AG20443 (cell line): ENCODE measurements at regions not wholly inside any gene's neighbourhood (a gene's known extent, or its start where the extent isn't known, plus 50 kb on each side); places are given as distances from the start of the nearest gene placed in this dataset.

Experiments
- DNase-seq: peaks from one replicate; pipeline ENCODE4 v3.0.0; 2012; ENCODE audit warnings: low spot score, mixed read lengths

- no peak for DNase-seq
Observed at GRCh38 chr3:72237679-72238009, 452.7 kb upstream of the PROK2 start.

- DNase-seq = peak; percentile 94
Observed at GRCh38 chr3:72234391-72234790, 449.4 kb upstream of the PROK2 start.

GRCh38 chr3:72233571-72233970, 448.6 kb upstream of the PROK2 start:
- no peak for DNase-seq

DNA sequence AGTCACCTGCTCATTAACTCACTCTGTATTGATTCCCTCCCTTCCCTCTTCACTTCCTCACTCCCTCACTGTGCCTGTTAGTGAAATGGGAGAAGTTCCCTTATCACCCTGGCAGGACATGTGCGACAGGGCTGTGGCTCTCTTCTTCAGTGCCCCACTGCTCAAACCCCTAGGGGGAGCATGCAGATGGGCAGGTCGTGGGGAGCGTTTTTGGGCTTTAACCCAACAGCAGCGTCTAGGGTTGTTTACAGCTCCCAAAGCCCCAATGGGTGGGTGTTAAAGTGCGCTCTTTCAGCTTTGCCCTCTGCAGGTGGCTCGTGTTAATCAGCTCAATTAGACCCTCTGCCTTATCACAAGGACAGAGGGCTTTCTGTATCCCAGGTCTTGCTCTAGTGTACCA, 447.8 kb upstream of the PROK2 start:
- DNase-seq = no peak

DNA sequence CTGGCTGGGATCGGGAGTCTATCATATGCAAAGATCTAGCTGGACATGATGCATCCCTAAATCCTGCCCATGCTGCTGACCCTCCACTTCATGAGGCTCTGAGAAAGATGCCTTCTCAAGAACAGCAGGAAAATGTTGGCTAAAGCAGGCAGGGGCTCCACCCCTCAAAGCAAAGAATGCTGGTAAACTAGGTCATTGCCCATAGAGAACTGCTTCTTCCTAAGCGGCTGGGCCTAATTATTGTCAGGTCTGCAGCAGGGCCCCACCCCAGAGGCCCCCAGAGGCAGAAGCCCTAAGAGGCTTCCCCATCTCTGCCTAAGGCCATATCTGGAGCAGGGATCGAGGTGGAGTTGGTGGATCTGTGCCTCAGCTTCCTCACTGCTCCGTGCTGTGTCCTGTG, 447.4 kb upstream of the PROK2 start:
- DNase-seq = no peak

- no peak for DNase-seq
Observed at GRCh38 chr3:72231439-72232196, 446.7 kb upstream of the PROK2 start.

GRCh38 chr3:72230774-72231379, 445.9 kb upstream of the PROK2 start:
- DNase-seq = peak; percentile 21

DNA sequence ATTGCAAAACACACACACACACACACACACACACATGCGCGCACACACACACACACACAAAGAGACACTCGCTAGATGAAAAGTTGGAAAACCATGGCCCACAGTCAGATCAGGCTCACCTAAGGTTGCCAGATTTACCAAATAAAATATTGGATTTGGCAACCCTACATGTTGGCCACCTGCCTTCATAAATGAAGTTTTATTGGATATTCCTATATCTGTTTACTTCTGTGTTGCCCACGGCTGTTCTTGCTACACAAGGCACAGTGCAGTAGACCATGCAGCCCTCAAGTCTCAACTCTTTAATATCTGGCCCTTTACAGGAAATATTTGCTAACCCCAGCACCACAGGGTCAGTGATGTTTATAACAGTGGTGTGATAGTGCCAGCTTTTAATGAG, 445.0 kb upstream of the PROK2 start:
- no peak for DNase-seq

DNA sequence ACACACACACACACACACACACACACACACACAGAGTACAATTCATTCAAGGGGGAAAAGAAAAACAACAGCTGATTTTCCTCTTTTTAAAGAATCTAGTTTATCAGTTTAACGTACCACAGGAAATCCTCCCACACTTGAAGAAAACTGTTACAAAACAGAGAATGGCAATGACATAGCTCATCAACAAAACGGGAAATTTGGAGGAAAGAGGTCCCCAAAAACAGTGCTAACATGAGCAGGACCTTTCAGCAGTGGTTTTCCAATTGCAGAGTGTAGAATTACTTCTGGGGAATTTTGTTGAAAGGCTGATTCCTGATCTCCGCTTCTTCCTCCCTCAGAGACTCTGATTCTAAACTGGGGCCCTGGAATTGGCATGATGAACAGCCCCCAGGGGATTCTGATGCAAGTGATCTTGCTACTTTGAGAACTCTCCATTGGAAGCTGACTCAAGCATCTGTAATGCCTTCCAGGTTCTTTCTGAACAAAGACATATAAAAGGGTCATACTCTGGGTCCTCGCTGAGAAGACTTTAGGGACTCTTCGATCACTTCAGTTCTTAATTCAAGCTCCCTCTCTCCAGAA, 442.6 kb upstream of the PROK2 start:
- no peak for DNase-seq

DNA sequence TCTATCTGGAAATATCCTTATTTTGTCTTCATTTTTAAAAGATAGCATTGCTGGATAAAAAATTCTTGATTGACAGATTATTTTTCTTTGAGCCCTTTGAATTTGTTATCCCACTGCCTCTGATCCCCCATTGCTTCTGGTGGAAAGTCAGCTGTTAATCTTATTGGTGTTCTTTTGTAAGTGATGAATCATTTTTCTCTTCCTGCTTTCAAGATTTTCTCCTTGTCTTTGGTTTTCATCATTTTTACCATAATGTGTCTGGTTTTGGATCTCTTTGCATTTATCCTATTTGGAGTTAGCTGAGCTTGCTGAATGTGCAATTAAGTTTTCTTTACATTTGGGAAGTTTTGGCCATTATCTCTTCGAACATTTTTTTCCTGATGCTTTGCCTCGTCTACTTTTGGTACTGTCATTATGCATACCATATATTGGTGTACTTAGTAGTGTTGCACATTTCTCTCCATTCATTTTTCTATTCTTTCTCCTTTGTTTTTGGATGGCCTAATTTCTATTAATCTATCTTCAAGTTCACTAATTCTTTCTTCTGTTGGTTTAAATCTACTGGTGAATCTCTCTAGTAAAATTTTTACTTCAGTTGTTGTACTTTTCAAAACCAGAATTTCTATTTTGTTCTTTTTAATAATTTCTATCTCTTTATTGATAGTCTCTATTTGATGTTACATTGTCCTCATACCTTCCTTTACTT, 440.0 kb upstream of the PROK2 start:
- no peak for DNase-seq

DNA sequence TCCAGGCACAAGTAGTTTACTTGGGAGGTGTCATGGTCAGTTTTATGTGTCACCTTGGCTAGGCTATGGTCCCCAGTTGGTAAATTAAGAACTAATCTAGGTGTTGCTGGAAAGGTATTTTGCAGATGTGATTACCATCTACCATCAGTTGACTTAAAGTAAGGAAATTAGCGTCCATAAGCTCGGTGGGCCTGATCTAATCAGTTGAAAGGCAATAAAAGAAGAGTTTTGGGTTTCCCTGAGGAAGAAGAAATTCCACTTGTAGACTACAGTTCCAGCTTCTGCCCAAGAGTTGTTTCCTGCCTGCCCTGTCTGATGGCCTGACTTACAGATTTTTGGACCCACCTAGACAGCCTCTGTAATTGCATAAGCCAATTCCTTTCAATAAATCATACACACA, 438.7 kb upstream of the PROK2 start:
- no peak for DNase-seq

- peak; percentile 25 for DNase-seq
Observed at GRCh38 chr3:72223116-72223515, 438.2 kb upstream of the PROK2 start.

DNA sequence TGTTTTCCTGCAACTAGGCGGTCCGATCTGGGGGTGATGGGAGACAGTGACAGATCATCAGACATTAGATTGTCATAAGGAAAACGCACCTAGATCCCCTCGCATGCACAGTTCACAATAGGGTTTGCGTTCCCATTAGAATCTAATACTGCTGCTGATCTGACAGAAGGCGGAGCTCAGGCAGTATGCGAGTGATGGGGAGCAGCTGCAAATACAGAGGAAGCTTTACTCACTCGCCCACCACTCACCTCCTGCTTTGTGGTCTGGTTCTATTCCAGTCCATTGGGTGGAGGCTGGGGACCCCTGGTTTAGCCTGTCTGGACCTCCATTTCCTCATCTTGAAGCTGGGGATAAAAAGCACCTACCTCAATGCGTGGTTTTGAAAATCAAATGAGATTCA, 437.5 kb upstream of the PROK2 start:
- DNase-seq = no peak

DNA sequence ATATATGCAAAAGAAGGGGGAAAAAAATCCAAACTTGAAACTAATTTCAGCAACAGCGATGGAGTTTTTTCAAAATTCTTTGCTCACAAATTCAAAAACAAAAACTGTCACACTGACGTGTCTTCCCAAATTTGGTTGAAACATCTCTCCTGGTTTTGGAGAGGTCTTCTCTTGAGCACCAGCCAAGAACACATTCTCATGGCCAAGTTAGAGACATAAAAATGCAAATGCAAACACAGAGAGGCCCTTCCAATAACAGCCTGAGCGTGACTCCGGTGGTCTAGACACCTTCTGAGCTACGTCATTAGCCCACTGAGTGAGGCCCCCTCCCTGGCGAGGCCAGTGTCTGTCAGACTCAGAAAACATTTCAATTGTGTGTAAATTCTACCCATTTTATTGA, 436.0 kb upstream of the PROK2 start:
- no peak for DNase-seq

GRCh38 chr3:72219752-72220151, 434.8 kb upstream of the PROK2 start:
- DNase-seq = no peak

GRCh38 chr3:72217570-72217969, 432.6 kb upstream of the PROK2 start:
- no peak for DNase-seq

DNA sequence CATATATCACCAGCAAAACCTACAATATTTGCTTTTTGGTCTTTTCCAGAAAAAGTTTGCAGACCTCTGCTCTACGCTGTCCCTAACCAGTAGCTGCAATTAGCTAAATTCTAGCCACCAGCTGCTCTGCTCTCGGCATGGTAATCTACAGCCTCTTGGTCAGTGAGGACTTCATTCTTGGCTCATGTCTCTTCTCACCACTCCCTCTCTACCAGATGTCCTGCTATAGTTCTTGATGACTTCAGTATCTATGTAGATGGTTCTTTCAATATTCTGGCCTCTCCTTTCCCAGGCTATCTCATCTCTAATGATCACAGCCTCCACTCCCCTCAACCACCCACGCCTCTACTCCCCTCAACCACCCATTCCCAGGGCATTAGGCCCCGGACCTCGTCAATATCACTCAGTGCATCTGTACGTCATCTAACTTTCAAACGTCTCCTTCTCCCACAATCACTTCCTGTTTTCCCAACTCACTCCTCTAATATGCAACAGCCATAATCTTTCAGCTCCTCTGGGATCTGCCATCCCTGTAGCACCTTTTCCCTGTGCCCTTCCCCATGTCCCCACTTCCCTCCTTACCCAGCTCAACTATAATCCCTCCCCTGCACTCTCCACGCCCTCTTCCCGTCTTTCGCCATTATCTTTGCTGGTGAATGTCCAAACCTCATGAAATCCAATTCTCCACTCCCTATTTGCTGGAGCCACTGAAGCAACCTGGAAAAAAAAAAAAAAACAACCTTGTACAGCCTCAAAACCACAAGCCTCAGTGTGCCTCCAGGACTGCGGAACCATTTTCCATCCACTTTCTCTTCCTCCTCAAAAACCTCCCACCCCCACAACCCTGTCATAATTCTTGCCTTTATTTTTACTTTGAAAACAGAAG, 429.4 kb upstream of the PROK2 start:
- DNase-seq = peak; percentile 30

GRCh38 chr3:72213296-72214065, 428.5 kb upstream of the PROK2 start:
- no peak for DNase-seq

DNA sequence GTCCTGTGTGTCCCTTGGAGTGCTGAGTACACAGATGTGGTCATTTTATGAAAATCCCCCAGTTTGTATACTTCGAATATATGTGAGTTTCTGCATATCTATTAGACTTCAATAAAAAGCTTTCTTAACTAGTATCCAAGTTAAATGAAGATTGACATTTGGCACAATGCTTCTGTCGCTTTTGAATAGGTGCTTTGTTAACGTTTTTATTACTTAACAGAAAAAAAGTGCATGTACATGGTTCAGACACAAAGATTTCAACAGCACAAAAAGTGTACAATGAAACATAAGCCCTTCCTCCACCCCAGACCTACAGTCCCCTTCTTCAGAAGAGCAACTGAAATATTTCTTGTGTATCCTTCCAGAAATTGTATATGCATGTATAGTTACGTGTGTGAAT, 427.4 kb upstream of the PROK2 start:
- no peak for DNase-seq

- DNase-seq = no peak
Observed at GRCh38 chr3:72210261-72210660, 425.3 kb upstream of the PROK2 start.

GRCh38 chr3:72205297-72205826, 420.4 kb upstream of the PROK2 start:
- no peak for DNase-seq
